GM13977 (cell line): ENCODE measurements at regions not wholly inside any gene's neighbourhood (a gene's known extent, or its start where the extent isn't known, plus 50 kb on each side); places are given as distances from the start of the nearest gene placed in this dataset.

Source experiments
- DNase-seq: peaks from one replicate; pipeline ENCODE4 v3.0.0; 2012; ENCODE audit warnings: low spot score
- in situ Hi-C: fragments of 300-500 bp; cut with MboI; formaldehyde crosslinking; loops from one replicate; pipeline ENCODE4 v1.12.0; 2022; ENCODE audit warnings: low sequenced_read_pairs, low pct_unique_long_range_greater_than_20kb, mixed read lengths, inconsistent platforms; ENCODE audit not compliant: unreplicated experiment
- TF ChIP-seq, protein P1 (sequence below): IDR thresholded peaks from 2 replicates; pipeline ENCODE4 v1.5.1; 2012; ENCODE audit warnings: mild to moderate bottlenecking, control low read depth; ENCODE audit not compliant: insufficient read depth; ENCODE audit errors: extremely low read depth, missing control alignments

DNA sequence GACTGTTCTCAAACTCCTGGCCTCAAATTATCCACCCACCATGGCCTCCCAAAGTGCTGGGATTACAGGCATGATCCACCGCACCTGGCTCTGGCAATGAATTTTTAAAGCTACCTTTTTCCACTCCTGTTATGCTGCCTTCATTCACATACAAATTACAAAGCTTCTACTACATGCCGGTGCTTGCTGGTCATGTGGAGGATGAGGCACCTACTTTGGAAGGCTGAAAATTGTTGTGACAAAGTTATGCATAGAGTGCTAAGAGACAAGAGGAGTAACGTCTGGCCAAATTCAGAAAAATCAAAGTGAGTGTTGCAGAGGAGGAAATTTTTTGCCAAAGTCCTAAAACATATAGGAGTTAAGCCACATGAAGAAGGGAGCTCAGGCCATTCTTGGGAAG is 191.7 kb upstream of the PPFIA2 start:
- DNase-seq: no peak
- TF ChIP-seq, protein P1, sequence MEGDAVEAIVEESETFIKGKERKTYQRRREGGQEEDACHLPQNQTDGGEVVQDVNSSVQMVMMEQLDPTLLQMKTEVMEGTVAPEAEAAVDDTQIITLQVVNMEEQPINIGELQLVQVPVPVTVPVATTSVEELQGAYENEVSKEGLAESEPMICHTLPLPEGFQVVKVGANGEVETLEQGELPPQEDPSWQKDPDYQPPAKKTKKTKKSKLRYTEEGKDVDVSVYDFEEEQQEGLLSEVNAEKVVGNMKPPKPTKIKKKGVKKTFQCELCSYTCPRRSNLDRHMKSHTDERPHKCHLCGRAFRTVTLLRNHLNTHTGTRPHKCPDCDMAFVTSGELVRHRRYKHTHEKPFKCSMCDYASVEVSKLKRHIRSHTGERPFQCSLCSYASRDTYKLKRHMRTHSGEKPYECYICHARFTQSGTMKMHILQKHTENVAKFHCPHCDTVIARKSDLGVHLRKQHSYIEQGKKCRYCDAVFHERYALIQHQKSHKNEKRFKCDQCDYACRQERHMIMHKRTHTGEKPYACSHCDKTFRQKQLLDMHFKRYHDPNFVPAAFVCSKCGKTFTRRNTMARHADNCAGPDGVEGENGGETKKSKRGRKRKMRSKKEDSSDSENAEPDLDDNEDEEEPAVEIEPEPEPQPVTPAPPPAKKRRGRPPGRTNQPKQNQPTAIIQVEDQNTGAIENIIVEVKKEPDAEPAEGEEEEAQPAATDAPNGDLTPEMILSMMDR: no peak
- in situ Hi-C loops: no loop called here

GRCh38 chr12:81949841-81950308 is 190.7 kb upstream of the PPFIA2 start:
- in situ Hi-C loops: no loop called here
- TF ChIP-seq, protein P1: no peak
- no peak for DNase-seq

DNA sequence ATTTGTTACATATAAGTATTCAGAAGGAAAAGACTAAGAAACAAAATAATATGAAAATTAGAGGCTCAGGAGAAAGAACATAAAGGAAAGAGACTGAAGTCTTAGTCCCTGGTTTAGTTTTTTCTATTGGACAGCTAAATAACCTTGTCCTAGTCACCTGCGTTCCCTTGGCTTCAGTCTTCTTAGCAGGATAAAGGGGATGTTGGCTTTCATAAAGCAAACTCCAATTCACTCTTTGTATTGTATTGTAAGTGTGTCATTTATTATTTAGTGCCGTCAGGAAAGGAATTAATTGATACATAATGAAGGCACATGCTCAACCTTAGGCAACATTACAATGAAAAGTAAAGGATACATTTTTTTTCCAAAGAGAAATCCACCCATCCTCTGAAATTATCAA is 190.3 kb upstream of the PPFIA2 start:
- no peak for DNase-seq
- TF ChIP-seq, protein P1: no peak
- in situ Hi-C loops: no loop called here

DNA sequence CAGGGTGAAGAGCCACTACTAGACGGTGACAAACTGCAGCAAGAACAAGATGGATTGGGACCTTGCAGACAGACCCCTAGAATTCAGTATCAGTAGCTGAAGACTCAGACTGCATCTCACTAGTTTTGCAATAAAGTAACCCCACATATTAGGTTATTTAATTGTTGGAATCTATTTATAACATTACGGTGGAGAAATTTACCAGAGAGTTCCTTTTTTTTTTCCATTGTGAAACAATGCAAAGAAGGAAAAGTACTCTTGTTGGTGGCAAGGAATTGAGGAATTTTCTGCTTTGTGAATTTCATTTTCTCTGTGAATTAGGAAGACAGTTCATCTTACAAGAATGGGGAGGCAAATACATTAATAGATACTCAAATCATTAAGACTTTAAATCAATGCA is 185.7 kb upstream of the PPFIA2 start:
- no peak for DNase-seq
- TF ChIP-seq, protein P1: no peak
- in situ Hi-C loops: no loop called here

- DNase-seq: no peak
- TF ChIP-seq, protein P1: no peak
- in situ Hi-C loops: no loop called here
These were observed 183.4 kb upstream of the PPFIA2 start for GRCh38 chr12:81942594-81942993.

DNA sequence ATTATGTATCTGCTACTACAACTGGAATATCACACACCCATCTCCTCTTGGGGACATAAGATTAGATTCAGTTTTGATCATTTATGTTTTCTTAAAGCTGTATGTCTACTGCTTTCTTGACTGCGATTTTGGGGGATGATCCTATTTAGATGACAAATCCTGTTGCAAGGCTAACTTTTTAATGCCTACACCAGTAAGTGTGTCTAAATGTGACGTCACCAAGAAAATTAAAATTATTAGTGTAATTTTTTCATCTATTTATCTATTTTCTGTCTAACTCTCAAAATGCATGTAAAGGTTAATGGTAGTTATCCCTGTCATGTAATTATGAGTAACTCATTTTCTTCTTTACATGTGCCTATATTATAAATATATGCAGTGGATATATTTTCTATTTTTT is 170.9 kb upstream of the PPFIA2 start:
- TF ChIP-seq, protein P1: no peak
- in situ Hi-C loops: no loop called here
- no peak for DNase-seq

DNA sequence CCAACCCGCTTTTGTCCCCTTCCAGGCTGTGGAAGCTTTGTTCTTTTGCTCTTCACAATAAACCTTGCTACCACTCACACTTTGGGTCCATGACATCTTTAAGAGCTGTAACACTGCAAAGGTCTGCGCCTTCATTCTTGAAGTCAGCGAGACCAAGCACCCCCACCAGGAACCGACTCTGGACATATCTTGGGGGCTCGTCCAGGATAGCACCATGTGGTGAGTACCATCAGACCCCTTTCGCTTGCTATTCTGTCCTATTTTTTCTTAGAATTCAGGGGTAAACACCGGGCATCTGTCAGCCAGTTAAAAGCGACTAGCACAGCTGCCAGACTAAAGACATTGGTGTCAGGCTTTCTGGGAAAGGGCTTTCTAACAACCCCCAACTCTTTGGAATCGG is 137.6 kb upstream of the PPFIA2 start:
- TF ChIP-seq, protein P1: no peak
- in situ Hi-C loops: no loop called here
- no peak for DNase-seq
